GM12892 (cell line): ENCODE measurements at regions not wholly inside any gene's neighbourhood (a gene's known extent, or its start where the extent isn't known, plus 50 kb on each side); places are given as distances from the start of the nearest gene placed in this dataset.

Source experiments
- POLR2A ChIP-seq: IDR thresholded peaks from 2 replicates; pipeline ENCODE4 v1.6.1; 2011; ENCODE audit warnings: low read depth, low read length, control low read depth
- POLR2AphosphoS5 ChIP-seq: IDR thresholded peaks from 2 replicates; pipeline ENCODE4 v1.6.1; 2011; ENCODE audit warnings: low read depth, low read length, control low read depth

GRCh38 chr13:47433461-47434005 lies 536.7 kb upstream of the HTR2A start:
- no peak for TF ChIP-seq POLR2A
- no peak for TF ChIP-seq POLR2AphosphoS5
